Fibroblast of upper back skin (primary cell): ENCODE measurements at regions not wholly inside any gene's neighbourhood (a gene's known extent, or its start where the extent isn't known, plus 50 kb on each side); places are given as distances from the start of the nearest gene placed in this dataset.

ENCODE experiments used
- DNase-seq: peaks from one replicate; pipeline ENCODE4 v3.0.0-alpha.2; 2013

DNA sequence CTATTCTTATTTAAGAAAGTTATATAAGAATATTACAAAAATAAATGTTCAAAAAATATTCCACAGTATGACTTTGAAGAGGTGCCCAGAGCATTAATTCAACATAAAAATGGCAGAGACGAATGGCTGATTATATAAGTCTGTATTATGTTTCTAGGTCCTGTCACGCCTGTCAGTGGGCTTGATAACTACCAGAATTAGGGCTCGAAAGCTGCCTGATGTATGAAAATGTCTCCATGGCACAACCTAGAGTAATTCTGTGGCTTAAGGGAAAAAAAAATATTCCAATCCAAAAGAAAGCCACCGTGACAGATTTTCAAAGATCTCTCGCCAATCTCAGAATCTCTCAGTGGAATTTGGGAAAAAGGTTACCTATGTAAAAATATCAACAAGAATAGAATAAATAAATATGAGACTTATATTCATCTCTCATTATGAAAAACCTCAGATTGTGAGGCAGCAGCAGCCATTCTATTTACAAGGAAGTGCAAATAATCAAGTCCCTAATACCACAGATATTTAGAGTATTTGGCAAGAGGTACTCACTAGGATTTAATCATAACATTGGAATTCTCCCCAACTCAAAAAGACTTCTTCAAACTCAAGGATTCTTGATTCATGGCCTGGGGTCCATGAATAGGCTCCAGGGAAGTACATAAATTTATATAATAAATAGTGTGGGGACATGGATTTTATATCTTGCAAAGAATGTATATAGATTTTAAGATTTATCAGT is 489.1 kb upstream of the INTU start:
- peak; percentile 90 for DNase-seq

DNA sequence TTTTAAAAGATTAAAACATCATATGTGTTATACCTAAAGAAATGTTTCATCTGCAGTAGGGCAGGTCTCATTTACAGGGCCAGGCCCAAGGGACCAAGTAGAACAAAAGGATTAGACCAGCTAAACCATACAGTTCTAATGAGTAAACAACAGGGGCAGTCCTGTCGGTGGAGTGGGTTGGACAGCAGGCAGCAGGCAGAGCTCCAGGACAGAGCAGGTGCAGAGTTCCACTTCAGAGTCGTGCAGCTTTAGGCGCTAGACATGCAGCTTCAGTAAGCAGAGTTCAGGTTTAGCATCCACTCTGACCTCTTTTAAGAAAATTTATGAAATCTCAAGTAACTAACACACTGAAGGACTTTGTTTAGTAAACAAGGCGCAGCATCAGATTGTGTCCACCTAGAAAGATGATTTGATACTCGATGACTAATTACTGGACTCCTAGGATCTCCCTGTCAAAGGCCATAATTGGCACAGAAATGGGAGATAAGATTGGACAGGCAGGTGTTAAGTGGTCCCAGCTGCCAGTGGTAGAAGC is 487.7 kb upstream of the INTU start:
- no peak for DNase-seq

DNA sequence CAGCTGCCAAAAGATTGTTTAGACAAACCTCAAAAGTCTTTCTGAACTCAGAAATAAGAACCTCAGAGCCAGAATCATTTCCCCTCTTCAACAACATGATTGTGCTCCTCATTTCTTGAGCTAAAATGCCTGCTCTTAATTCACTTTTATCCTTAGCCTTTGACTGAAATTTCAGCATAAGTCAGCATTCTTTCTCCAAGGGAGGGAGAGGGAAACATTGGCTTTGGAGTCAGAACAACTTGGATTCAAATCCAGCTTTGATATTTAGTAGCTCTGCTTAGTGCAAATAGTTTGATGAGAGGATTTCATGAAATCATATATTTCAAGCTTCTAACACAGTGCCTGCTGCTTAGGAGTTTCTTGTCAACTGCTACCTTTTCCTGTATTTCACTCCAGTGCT is 484.6 kb upstream of the INTU start:
- DNase-seq: no peak

DNA sequence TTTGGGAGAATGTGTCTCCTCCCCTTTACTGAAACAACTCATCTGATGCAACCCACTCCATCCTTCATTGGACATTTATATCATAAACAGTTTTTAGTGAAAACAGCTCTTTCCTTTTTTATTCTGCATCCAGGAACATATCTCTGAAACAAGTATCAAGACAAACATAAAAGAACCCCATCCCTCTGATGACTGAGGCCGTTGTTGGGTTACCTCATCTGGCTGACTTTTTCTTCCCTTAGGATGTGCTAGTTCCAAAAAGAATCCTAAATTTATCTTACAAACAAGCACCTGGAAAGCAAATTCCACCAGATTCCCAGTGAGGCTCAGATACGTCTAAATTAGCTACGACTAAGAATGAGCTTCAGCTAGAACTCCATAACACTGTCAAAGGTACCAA is 483.7 kb upstream of the INTU start:
- no peak for DNase-seq

DNA sequence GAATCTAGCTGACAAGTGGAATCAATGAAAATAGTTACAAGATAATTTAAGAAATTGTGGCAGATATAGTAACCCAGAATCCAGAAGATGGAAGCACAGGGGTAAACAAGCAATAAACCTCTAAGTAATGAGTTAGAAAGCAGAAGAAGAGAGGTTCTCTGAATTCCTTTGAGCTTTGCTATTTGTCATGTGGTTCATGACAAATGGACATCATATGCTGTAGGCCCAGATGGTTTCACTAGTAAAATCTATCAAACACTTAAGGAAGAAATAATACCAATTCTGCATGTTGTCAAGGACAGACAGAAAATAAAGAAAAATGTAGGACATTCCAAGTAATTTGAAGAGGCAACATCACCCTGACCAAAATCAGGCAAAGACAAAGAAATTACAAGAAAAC is 480.8 kb upstream of the INTU start:
- DNase-seq: no peak

DNA sequence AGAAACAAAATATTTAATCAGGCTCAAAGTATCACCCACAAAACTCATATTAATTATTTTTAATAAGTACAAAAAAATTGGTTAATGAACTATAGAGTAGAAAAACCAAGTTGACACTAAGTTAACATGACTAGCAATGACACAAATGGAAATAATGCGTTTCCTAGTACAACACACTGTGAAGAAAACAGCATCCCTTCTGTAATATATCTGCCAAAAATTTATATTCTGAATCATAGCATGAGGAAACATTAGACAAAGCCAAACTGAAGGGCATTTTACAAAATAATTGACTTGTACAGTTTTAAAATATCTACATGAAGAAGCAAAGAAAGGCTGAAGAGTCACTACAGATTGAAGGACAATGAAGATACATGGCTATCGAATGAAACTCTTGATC is 477.6 kb upstream of the INTU start:
- no peak for DNase-seq

DNA sequence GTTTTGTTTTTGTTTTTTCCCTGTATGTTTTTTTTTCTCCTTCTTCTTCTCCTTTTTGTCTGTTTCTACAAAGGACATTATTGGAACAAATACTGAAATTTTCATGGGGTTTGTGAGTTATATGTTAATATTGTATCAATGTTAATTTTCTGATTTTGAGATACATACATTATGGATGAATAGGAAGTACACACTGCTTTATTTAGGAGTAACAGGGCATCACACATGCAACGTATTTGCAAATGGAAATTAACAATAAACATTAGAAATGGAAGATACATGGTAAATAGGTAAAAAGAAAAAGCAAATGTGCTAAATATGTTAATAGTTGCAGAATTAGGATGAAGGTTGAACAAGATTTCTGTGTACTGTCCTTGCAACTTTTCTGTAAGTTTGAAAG is 477.2 kb upstream of the INTU start:
- DNase-seq: no peak

DNA sequence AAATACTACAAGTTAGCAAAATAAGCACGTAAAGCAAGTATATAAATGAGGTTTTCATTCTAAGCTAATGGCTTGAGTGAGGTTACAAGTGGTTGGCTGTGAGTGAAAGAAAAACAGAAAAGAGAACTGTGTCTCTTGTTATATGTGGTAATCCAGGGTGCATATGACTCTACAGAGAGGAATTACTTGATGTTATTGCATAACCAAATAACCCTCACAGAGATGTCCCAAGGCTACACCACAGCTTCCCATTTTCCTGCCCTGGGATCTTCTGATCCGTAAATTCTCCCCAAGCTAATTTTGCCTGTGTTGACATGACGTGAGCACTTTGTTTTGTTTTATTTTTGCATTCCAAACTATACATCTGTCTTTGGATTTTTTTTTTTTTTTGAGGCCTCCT is 470.0 kb upstream of the INTU start:
- DNase-seq: peak; percentile 86

DNA sequence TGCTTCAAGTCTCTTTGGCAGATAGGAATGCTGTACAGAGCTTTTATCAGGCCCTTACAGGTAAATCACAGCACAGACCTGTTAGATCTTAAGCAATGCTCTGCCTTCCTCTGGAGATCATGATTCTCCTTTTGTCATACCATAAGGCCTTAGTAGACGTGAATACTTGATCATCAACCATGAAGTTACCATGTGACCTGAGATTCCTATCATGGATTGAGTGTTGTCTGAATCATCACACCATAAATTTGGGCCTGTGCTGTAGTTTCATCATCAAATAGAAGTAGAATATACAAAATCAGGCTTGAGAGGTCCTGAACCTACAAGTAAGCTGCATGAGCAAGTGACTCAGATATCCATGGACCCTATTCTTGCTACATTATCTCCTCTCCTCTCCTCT is 466.8 kb upstream of the INTU start:
- DNase-seq: peak; percentile 19

DNA sequence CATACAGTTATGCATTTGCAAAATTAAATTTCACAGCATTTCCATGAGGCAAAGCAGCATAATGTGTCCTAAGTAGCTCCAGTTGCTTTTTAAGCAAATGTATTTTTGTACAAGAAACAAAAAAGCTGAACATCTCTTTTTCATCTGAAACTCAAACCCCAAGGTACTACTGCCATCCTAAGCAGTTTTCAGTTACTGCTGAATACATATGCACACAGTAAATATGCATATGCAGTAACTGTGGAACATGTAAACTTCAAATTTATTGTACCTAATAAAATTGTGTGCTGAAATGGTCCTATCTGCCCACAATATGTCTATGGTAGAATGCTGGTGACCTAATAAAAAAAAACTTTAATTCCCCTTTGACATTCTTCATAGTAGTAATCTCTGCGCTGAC is 458.6 kb upstream of the INTU start:
- DNase-seq: no peak

DNA sequence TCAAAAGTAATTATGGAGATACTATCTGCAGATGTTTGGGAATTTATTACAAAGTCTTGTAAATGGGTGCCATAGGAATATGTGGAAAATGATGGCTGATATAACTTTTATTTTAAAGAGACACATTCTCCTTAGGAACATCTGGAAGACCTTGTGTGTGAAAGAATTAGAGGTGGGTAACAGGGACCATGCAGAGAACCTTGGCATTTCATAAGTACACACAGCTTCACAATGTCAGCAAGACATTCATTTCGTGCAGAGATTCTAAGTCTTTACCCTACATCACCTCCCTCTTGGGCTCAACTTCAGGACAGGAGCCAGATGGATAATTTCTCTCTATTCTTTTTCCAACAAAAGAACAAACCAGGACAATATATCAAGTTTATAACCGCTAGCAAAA is 458.1 kb upstream of the INTU start:
- DNase-seq: peak; percentile 13

DNA sequence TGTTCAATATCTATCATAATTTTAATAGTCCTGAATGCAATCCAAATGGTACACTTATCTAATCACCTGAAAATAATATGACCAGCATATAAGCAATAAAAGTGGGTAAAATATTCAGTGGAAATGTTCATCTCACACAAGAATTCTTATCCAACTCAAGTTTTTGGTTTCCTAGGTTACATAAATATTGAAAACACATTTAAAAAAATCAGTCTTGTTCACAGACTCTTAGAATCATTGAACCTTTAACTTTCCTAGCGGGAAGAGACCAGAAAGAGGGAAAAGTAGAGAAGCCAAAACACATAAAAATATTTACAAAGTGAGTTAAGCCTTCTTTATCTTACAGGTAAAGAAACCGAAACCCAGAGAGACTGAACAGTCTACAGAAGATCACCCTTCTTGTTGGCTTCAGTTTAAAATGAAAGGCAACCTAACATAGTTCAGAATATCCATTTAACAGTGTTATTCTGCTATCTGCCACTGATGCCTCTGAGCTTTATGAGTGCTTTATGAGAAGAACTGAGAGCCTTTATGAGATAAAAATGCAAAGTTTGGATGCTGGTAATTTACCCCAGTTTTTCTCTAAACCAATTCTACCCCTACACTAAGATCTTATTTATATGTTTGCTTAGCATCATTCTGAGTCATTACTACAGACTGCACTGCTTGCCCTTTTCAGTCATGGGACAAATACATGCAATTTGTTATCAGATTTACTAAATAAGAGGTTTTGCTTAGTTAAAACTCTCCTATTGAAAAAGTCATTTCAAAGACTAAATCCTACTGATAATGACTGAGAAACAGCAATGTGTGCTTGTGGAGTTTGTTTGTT is 453.3 kb upstream of the INTU start:
- no peak for DNase-seq

DNA sequence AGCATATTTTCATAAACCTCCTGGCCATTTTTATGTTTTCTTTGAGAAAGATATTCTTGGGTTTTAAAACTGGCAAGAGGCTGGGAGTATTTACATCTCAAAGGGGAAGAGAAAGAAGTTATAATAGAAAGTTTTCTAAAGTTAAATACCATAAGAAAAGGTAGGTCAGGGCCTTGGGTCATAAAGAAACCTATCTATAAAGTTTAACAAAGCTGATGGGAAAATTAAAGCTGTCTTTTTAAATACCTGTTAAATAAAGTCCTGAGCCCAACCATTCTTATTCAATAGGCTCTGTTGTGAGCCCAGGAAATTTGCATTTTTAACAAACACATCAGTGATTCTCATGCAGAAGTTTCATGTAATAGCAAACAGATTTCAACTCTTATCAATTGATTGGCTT is 451.8 kb upstream of the INTU start:
- no peak for DNase-seq

DNA sequence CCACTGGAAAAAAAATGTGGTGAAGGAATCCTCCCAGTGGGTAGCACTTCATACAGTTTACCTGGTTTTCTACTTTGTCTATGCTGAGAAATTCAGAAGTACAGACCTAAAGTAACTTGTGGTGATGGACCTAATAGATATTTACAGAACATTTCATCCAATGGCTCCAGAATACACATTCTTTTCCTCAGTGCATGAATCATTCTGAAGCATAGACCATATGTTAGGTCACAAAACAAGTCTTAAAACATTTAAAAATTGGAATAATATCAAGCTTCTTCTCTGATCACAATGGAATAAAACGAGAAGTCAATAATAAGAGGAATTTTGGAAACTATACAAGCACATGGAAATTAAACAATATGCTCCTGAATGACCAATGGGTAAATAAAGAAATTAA is 450.1 kb upstream of the INTU start:
- DNase-seq: peak; percentile 42

DNA sequence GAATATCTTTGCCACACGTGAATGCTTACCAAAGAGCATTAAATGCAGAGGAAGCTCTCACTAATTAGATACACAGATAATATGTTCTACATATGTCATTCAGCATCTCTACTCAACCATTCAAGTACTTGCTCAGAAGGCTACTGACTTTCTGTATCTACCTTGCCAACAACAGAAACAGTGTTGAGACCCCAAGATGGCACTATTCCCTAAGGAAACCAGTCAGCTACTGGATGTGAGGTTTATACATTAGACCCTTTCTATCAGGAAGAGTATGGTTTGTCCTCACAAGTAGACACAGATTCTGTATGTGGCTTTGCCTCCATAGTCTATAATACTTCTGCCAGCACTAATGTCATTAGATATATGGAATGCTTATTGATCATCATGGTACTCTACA is 443.9 kb upstream of the INTU start:
- peak; percentile 53 for DNase-seq

DNA sequence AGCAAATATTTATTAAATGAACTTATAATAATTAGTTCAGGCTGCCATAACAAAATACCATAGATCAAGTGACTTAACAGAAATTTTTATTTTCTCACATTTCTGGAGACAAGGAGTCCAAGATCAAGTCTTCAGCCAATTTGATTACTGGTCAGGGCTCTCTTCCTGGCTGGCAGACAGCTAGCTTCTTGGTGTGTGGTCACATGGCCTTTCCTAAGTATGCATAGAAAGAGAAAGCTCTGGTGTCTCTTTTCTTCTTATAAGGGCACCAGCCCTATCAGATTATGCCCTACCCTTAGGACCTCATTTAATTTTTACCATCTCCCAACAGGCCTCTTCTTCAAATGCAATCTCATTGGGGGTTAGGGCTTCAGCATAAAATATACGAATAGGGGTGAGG is 438.5 kb upstream of the INTU start:
- DNase-seq: no peak

DNA sequence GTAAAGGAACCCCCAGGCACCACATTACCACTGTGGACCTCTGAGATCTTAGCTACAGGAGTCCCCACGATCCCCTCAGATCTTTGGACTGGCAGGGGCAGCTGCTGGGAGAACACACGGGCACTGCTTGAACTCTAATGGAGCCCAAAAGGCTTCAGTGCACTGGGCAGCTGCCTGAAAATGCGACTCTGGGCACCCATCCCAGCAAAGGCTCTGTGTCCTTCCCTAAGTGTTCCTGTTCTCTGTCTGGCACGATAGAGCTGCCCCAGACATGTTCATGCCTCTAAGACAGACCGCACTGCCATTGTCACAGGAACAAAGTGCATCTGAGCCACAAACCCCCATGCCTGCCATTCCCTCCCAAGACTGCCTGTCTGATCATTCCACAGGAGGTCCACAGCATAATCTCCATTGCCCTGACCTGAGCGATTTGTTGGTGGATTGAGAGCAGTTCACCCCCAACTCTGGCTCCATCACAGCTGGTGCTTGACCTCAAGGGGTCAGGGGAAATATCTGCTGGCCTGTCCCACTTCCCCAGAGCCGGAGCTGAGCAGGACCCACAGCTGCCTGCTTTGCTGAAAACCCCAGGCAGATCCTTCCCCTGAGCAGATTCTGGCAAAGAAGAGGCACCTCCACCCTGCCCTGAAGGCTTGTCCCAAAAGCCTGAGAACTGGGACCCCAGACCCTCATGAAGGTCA is 436.0 kb upstream of the INTU start:
- no peak for DNase-seq

DNA sequence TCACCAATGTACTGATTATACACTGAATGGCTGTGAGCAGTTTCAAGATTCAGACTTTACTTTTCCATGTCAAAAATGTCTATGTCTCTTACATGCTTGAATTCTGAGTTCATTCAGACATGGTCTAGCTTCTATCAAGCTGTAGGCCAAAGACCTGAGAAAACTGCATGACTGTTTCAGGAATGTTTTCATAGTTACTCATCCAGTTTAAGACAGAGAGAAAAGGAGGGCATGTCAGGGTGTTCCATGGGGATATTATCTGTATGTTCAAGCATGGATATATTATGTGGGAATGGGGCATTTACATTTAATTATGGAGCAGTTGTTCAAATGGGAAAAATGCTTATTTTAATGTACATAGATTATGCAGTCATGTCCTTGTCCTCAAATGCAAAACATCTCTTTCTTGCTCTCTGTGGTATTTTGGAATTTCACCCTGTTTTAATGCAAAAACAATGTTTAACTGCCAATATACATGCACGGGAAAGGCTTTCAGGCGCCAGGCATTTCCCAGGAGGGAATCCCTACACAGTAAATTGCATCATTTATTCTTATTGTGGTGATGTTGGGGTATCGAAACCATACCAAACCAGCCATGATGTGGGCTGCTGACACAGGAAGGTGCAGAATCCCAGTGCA is 429.1 kb upstream of the INTU start:
- DNase-seq: peak; percentile 91

DNA sequence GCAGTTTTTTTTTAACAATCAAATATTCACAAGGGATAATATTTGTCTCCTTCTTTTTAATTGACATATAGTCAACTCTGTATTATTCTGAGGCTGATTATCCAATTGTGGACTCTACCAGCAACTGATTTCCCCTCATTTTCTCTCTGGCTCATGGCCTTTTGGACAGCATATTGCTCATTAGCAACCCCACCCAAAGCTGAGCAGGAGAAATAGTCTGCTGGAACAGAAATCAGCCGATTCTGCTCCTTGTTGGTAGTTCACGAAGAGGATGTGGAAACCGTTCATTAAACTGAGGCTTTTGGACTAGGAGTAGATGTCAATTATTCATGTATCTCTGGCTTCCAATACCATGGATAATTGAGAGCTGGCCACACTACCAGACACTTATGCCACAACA is 428.4 kb upstream of the INTU start:
- no peak for DNase-seq

DNA sequence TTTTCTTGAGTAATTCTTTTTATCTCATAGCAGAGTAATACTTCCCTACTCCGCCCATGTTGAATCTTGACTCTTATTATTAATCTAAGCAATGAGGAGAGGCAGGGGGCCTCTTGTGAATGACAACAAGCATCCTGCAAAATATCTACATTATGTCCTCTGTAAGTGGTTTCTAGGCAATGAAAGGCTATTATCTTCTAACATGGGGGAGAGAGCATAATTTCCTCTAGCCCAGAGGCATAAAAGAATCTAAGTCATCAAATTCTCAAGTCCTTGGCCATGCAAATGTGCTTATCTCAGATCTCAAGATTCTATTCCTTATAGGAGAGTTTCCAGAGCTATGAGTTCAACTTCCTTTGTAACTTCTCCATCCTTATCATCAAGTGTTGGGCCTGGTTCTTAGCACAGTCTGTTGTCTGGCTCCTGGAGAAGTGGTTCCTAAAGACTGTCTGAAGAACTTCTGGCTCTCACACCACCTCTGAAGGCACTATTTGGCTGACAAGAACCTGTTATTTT is 423.1 kb upstream of the INTU start:
- no peak for DNase-seq

DNA sequence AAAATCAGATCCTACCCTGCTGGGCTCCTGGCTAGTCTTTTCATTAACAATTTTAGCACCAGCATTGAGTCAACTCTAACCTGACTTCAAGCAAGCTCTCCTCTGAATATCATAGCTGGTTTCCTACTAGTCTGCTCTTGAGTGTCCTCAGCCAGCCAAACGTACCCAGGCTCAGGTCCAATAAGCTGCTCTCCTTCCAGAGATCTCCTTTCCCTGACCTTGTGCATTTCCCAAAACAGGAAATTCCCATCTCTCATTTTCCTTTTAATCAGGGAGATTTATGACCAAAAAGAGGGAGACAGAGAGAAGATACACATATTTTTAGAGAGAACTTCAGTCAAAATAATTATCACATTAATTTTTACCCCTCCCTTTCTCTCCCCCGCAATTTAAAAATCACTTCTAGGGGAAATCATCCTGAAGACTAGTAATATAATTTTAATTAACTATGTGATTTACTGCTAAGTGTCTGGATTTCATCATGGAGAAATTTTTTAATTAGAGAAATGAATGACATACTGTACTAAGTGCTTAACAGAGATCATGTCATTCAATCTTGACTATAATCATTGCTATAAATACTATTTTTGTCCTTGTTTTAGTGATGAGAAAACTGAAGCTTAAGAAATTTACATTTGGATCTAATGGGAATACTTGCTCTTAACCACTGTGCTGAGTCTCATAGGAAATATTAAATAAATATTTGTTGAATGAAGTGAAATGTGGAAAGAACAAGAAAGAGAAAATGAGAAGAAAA is 421.7 kb upstream of the INTU start:
- DNase-seq: peak; percentile 43
